RWPE1 (cell line): ENCODE measurements at regions not wholly inside any gene's neighbourhood (a gene's known extent, or its start where the extent isn't known, plus 50 kb on each side); places are given as distances from the start of the nearest gene placed in this dataset.
"Not testable (repeated sequence)": the region's sequence is repeated elsewhere in the genome, so short reads cannot be mapped to it uniquely, and the experiment has no call there.

Experiments
- CTCF ChIA-PET: fragments of 350-600 bp; sonication (Branson Sonifier 250); formaldehyde crosslinking; extraction: SDS; loops from one replicate; lab custom pipeline; 2021; lab: Yijun Ruan, JAX
- POLR2A ChIA-PET: fragments of 400-600 bp; formaldehyde crosslinking; extraction: SDS; loops from one replicate; lab custom pipeline; 2020; ENCODE audit warnings: antibody characterized with exemption; ENCODE audit not compliant: low non-redundant PET; lab: Yijun Ruan, JAX
- DNase-seq: peaks from one replicate; pipeline ENCODE4 v3.0.0; 2012; ENCODE audit warnings: low spot score
- H3K27ac ChIP-seq: fragments of 450-650 bp; 2 replicates; pipeline ENCODE4 v1.5.1; 2017
- CTCF ChIP-seq: fragments of 450-650 bp; conservative IDR thresholded peaks from 2 replicates; pipeline ENCODE4 v1.5.1; 2017; ENCODE audit warnings: low read depth, mild to moderate bottlenecking

GRCh38 chr12:34236073-34236472 is 213.8 kb downstream of the ALG10 start:
- no peak for DNase-seq
- ChIA-PET POLR2A (no interaction called here), CTCF (no interaction called here)
- TF ChIP-seq CTCF: no peak
- H3K27ac ChIP-seq: no peak overlapping the region

DNA sequence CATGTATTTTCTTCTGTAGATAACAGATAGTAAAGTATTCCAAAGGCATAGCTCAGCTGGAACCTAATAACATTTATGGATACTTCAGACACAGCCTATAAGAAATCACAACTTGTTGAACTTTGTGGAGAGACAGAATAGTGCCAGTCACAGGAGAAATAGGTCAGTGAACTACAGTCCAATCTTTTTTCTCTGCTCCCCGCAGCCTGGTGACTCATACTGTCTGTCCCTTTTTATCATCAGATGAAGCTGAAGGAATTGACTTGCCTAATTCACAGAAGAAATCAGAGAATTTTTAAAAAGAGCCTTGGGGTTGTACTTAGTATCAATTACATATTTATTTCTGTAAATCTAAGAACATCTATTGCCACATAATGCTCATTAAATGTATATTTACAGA is 222.3 kb downstream of the ALG10 start:
- TF ChIP-seq CTCF: no peak
- H3K27ac ChIP-seq: no peak overlapping the region
- DNase-seq: no peak
- ChIA-PET CTCF (no interaction called here), POLR2A (no interaction called here)

GRCh38 chr12:34249271-34249670 is 227.0 kb downstream of the ALG10 start:
- no peak overlapping the region for H3K27ac ChIP-seq
- no peak for DNase-seq
- ChIA-PET CTCF (no interaction called here), POLR2A (no interaction called here)
- TF ChIP-seq CTCF: no peak

DNA sequence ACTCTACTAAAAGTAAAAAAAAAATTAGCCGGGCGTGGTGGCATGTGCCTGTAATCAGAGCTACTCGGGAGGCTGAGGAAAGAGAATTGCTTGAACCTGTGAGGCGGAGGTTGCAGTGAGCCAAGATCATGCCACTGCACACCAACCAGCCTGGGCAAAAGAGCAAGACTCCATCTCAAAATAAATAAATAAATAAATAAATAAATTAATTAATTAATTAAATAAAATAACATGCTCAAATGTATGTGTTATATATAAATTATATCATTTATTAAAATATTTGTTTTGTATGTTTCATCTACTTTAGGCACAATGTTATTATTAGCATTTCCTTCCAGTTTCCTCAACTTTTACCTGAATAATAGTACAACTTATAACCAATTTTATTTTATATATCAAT is 229.6 kb downstream of the ALG10 start:
- CTCF ChIA-PET, DNase-seq, POLR2A ChIA-PET, H3K27ac ChIP-seq: not testable (repeated sequence)

DNA sequence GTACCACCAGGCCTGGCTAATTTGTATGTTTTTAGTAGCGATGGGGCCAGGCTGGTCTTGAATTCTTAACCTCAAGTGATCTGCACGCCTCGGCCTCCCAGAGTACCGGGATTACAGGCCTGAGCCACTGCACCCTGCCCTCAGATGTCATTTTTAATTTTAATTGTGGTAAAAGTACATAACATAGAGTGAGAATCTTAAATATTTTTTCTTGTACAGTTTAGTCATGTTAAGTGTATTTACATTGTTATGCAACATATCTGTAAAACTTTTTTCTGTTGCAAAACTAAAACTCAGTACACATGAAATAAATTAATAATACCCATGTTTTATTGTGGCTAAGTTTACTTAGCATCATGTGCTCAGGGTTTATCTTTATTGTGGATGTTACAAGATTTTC is 231.4 kb downstream of the ALG10 start:
- POLR2A ChIA-PET: no interaction called here
- TF ChIP-seq CTCF: no peak
- DNase-seq: no peak
- no peak overlapping the region for H3K27ac ChIP-seq
- CTCF ChIA-PET: no interaction called here

GRCh38 chr12:34257093-34257492 is 234.8 kb downstream of the ALG10 start:
- no peak for DNase-seq
- ChIA-PET POLR2A (no interaction called here), CTCF (no interaction called here)
- TF ChIP-seq CTCF: no peak
- H3K27ac ChIP-seq: no peak overlapping the region

GRCh38 chr12:34262140-34262539 is 239.8 kb downstream of the ALG10 start:
- POLR2A ChIA-PET, H3K27ac ChIP-seq, CTCF ChIA-PET, DNase-seq: not testable (repeated sequence)

DNA sequence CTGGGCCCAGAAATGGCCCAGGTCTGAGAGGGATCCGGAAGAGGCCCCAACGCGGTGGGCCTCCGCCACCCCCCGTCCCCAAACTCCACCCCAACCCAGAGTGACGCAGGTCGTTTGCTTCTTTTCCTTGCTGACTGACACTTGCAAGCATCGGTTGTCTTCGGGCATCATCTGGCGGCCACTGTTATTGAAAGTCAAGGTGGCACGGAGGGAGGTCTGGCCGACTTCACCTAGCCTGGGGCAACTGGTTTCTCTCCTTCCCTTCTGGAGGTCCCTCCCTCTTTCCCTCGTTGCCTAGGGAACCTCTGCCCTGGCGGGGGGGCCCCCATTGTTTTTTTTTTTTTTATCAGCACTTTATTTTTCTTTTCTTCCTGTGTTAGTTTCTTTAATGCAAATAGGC is 241.8 kb downstream of the ALG10 start:
- CTCF ChIA-PET: no interaction called here
- POLR2A ChIA-PET: no interaction called here
- no peak for TF ChIP-seq CTCF
- no peak overlapping the region for H3K27ac ChIP-seq
- no peak for DNase-seq

DNA sequence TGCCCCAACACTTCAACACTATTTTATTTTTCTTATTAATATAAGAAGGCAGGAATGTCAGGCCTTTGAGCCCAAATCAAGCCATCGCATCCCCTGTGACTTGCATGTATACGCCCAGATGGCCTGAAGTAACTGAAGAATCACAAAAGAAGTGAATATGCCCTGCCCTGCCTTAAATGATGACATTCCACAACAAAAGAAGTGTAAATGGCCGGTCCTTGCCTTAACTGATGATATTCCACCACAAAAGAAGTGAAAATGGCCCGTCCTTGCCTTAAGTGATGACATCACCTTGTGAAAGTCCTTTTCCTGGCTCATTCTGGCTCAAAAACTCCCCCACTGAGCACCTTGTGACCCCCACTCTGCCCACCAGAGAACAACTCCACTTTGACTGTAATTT is 251.4 kb downstream of the ALG10 start:
- CTCF ChIA-PET, DNase-seq, H3K27ac ChIP-seq, POLR2A ChIA-PET: not testable (repeated sequence)
